ENCODE measurements at regions not wholly inside any gene's neighbourhood (a gene's known extent, or its start where the extent isn't known, plus 50 kb on each side); places are given as distances from the start of the nearest gene placed in this dataset.

DNA sequence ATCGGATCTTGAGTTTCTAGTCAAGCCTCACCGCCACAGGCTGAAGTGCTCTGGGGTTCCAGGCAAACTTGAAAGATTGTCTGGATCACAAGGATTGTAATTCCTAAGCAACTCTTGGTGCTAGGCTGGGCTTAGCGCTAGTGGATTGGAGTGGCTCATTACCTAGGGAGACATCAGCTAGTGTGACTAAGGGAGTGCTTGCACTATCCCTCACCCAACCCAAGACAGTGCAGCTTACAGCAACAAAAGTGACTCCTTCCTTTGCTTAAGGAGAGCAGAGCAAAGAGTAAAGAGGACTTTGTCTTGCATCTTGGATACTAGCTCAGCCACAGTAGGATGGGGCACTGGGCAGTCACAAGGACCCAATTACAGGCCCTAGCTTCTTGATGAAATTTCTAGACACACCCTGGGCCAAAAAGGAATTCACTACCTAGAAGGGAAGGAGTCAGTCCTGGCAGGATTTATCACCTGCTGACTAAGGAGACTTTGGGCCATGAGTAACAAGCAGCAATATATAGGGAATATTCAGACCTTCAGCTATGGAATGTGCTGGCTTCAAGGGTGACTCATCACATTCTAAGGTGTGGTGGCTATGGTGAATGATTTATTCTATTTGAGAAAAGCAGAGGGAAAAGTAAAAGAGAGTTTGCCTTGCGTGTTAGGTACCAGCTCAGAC is 1212.4 kb downstream of the PCDH18 start:
- CTCF ChIA-PET = no interaction called here

DNA sequence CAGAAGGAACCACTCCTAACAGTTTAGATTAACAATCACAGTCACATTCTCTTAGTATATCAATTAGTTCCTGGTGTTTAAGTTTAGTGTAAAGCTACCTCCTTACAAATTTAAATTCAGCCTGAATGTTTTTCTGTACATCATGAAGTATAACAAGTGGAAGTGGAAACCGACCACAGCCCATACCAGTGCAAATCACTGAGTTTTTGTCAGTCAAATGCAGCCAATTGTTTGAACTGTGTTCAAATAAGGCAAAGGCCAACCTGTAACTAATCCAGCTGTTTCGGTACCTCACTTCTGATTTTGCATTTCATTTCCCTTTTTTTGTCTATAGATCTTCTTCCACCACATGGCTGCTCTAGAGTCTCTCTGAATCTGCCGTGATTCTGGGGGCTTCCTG is 1215.3 kb downstream of the PCDH18 start:
- Histone ChIP-seq H3K4me3 (ENCODE audit: low read depth, low read length) (no peak overlapping the region), H3K27ac (ENCODE audit: extremely low read depth, low read depth, low read length) (no peak overlapping the region), H3K9me3 (ENCODE audit: control insufficient read depth, insufficient read depth, low read depth, low read length) (no peaks in the 10 kb centered on the region), H3K4me1 (ENCODE audit: control insufficient read depth, insufficient read depth, low read length) (no peaks in the 10 kb centered on the region), H3K36me3 (ENCODE audit: control insufficient read depth in 2 of 2, insufficient read depth in 1 of 2, low read length in 2 of 2) (no peaks in the 10 kb centered on the region)
- CTCF ChIA-PET = no interaction called here
- POLR2A ChIA-PET = no interaction called here
- no peak for TF ChIP-seq ZNF266 (tag by site-specific recombination; IDR thresholded peaks at IDR 0.05; ENCODE audit: low read depth)
- TF ChIP-seq ZNF19 (tag by site-specific recombination; IDR thresholded peaks at IDR 0.05; ENCODE audit: low read depth) = no peak
- TF ChIP-seq ZFP41 (tag by site-specific recombination; IDR thresholded peaks at IDR 0.05; ENCODE audit: borderline replicate concordance) = no peak
- no peak for TF ChIP-seq ZNF394 (tag by site-specific recombination; IDR thresholded peaks at IDR 0.05; ENCODE audit: borderline replicate concordance)
- TF ChIP-seq, protein P1, sequence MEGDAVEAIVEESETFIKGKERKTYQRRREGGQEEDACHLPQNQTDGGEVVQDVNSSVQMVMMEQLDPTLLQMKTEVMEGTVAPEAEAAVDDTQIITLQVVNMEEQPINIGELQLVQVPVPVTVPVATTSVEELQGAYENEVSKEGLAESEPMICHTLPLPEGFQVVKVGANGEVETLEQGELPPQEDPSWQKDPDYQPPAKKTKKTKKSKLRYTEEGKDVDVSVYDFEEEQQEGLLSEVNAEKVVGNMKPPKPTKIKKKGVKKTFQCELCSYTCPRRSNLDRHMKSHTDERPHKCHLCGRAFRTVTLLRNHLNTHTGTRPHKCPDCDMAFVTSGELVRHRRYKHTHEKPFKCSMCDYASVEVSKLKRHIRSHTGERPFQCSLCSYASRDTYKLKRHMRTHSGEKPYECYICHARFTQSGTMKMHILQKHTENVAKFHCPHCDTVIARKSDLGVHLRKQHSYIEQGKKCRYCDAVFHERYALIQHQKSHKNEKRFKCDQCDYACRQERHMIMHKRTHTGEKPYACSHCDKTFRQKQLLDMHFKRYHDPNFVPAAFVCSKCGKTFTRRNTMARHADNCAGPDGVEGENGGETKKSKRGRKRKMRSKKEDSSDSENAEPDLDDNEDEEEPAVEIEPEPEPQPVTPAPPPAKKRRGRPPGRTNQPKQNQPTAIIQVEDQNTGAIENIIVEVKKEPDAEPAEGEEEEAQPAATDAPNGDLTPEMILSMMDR (tag by site-specific recombination; IDR thresholded peaks at IDR 0.05) = no peak
- no peak for TF ChIP-seq ZIC2 (tag by site-specific recombination; IDR thresholded peaks at IDR 0.05)
- no peak for TF ChIP-seq REPIN1 (tag by site-specific recombination; IDR thresholded peaks at IDR 0.05; ENCODE audit: low read depth)
- no peak for TF ChIP-seq ZSCAN30 (tag by site-specific recombination; IDR thresholded peaks at IDR 0.05)
- TF ChIP-seq, protein P2, sequence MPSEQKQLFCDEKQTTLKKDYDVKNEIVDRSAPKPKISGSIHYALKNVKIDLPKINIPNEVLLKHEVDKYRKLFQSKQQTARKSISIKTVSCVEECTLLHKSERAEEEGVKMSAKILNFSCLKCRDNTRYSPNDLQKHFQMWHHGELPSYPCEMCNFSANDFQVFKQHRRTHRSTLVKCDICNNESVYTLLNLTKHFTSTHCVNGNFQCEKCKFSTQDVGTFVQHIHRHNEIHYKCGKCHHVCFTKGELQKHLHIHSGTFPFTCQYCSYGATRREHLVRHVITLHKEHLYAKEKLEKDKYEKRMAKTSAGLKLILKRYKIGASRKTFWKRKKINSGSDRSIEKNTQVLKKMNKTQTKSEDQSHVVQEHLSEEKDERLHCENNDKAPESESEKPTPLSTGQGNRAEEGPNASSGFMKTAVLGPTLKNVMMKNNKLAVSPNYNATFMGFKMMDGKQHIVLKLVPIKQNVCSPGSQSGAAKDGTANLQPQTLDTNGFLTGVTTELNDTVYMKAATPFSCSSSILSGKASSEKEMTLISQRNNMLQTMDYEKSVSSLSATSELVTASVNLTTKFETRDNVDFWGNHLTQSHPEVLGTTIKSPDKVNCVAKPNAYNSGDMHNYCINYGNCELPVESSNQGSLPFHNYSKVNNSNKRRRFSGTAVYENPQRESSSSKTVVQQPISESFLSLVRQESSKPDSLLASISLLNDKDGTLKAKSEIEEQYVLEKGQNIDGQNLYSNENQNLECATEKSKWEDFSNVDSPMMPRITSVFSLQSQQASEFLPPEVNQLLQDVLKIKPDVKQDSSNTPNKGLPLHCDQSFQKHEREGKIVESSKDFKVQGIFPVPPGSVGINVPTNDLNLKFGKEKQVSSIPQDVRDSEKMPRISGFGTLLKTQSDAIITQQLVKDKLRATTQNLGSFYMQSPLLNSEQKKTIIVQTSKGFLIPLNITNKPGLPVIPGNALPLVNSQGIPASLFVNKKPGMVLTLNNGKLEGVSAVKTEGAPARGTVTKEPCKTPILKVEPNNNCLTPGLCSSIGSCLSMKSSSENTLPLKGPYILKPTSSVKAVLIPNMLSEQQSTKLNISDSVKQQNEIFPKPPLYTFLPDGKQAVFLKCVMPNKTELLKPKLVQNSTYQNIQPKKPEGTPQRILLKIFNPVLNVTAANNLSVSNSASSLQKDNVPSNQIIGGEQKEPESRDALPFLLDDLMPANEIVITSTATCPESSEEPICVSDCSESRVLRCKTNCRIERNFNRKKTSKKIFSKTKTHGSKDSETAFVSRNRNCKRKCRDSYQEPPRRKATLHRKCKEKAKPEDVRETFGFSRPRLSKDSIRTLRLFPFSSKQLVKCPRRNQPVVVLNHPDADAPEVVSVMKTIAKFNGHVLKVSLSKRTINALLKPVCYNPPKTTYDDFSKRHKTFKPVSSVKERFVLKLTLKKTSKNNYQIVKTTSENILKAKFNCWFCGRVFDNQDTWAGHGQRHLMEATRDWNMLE (tag by site-specific recombination; conservative IDR thresholded peaks at IDR 0.05; ENCODE audit: low read depth) = no peak
- no peak for TF ChIP-seq ZNF174 (tag by site-specific recombination; IDR thresholded peaks at IDR 0.05)
- TF ChIP-seq, protein P3, sequence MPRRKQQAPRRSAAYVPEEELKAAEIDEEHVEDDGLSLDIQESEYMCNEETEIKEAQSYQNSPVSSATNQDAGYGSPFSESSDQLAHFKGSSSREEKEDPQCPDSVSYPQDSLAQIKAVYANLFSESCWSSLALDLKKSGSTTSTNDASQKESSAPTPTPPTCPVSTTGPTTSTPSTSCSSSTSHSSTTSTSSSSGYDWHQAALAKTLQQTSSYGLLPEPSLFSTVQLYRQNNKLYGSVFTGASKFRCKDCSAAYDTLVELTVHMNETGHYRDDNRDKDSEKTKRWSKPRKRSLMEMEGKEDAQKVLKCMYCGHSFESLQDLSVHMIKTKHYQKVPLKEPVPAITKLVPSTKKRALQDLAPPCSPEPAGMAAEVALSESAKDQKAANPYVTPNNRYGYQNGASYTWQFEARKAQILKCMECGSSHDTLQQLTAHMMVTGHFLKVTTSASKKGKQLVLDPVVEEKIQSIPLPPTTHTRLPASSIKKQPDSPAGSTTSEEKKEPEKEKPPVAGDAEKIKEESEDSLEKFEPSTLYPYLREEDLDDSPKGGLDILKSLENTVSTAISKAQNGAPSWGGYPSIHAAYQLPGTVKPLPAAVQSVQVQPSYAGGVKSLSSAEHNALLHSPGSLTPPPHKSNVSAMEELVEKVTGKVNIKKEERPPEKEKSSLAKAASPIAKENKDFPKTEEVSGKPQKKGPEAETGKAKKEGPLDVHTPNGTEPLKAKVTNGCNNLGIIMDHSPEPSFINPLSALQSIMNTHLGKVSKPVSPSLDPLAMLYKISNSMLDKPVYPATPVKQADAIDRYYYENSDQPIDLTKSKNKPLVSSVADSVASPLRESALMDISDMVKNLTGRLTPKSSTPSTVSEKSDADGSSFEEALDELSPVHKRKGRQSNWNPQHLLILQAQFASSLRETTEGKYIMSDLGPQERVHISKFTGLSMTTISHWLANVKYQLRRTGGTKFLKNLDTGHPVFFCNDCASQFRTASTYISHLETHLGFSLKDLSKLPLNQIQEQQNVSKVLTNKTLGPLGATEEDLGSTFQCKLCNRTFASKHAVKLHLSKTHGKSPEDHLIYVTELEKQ (tag by site-specific recombination; IDR thresholded peaks at IDR 0.05; ENCODE audit: borderline replicate concordance) = no peak
- TF ChIP-seq BCL11B (tag by site-specific recombination; IDR thresholded peaks at IDR 0.05; ENCODE audit: low read depth) = no peak
- no peak for TF ChIP-seq ZNF626 (tag by site-specific recombination; IDR thresholded peaks at IDR 0.05)

More for the DNA sequence above, 1212.4 kb downstream of the PCDH18 start:
- no peaks in the 10 kb centered on the region for H3K36me3 ChIP-seq (ENCODE audit: control insufficient read depth in 2 of 2, insufficient read depth in 1 of 2, low read length in 2 of 2)
- no peak overlapping the region for H3K4me3 ChIP-seq (ENCODE audit: low read depth, low read length)
- TF ChIP-seq ZNF274 (IDR thresholded peaks at IDR 0.05; ENCODE audit: low read length) (no peak), ZNF274 (tag by site-specific recombination; IDR thresholded peaks at IDR 0.05; ENCODE audit: borderline replicate concordance) (no peak), ZNF423 (tag by site-specific recombination; IDR thresholded peaks at IDR 0.05) (no peak), ZNF146 (tag by site-specific recombination; IDR thresholded peaks at IDR 0.05) (no peak), ZNF629 (tag by site-specific recombination; IDR thresholded peaks at IDR 0.05) (no peak), ZIC2 (tag by site-specific recombination; IDR thresholded peaks at IDR 0.05) (no peak)
- TF ChIP-seq, protein P4, sequence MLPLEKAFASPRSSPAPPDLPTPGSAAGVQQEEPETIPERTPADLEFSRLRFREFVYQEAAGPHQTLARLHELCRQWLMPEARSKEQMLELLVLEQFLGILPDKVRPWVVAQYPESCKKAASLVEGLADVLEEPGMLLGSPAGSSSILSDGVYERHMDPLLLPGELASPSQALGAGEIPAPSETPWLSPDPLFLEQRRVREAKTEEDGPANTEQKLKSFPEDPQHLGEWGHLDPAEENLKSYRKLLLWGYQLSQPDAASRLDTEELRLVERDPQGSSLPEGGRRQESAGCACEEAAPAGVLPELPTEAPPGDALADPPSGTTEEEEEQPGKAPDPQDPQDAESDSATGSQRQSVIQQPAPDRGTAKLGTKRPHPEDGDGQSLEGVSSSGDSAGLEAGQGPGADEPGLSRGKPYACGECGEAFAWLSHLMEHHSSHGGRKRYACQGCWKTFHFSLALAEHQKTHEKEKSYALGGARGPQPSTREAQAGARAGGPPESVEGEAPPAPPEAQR (tag by site-specific recombination; IDR thresholded peaks at IDR 0.05) = no peak
- TF ChIP-seq, protein P5, sequence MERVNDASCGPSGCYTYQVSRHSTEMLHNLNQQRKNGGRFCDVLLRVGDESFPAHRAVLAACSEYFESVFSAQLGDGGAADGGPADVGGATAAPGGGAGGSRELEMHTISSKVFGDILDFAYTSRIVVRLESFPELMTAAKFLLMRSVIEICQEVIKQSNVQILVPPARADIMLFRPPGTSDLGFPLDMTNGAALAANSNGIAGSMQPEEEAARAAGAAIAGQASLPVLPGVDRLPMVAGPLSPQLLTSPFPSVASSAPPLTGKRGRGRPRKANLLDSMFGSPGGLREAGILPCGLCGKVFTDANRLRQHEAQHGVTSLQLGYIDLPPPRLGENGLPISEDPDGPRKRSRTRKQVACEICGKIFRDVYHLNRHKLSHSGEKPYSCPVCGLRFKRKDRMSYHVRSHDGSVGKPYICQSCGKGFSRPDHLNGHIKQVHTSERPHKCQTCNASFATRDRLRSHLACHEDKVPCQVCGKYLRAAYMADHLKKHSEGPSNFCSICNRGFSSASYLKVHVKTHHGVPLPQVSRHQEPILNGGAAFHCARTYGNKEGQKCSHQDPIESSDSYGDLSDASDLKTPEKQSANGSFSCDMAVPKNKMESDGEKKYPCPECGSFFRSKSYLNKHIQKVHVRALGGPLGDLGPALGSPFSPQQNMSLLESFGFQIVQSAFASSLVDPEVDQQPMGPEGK (tag by site-specific recombination; IDR thresholded peaks at IDR 0.05) = no peak
- no peak overlapping the region for H3K27ac ChIP-seq (ENCODE audit: extremely low read depth, low read depth, low read length)
- POLR2A ChIA-PET = no interaction called here
- H3K4me1 ChIP-seq (ENCODE audit: control insufficient read depth, insufficient read depth, low read length) = no peaks in the 10 kb centered on the region
- no peaks in the 10 kb centered on the region for H3K9me3 ChIP-seq (ENCODE audit: control insufficient read depth, insufficient read depth, low read depth, low read length)
